A549 (cell line): ENCODE measurements at regions not wholly inside any gene's neighbourhood (a gene's known extent, or its start where the extent isn't known, plus 50 kb on each side); places are given as distances from the start of the nearest gene placed in this dataset.

Source experiments
- EP300 ChIP-seq, 2 experiments: fragments of >200 bp; sonication (Bioruptor Twin); formaldehyde crosslinking; IDR thresholded peaks; 2 replicates in 1 of 2; 3 replicates in 1 of 2; pipeline ENCODE4 v1.6.1; 2016 to 2017
- FOSL2 ChIP-seq, 2 experiments: fragments of 450-650 bp in 1 of 2; fragments of >200 bp in 1 of 2; sonication (Bioruptor Twin) in 1 of 2; formaldehyde crosslinking; IDR thresholded peaks; 2 replicates each; pipeline versions ENCODE4 v1.5.0 to v1.6.1; 2016 to 2020; ENCODE audit warnings: mild to moderate bottlenecking in 1 of 2, moderate library complexity in 1 of 2
- HOXB5 ChIP-seq: fragments of 250-450 bp; sonication (Bioruptor Pico); IDR thresholded peaks from 2 replicates; pipeline ENCODE4 v1.5.0; 2020; ENCODE audit warnings: mild to moderate bottlenecking, moderate library complexity
- JUN ChIP-seq, 2 experiments: fragments of >200 bp; sonication (Bioruptor Twin); formaldehyde crosslinking; IDR thresholded peaks; 2 replicates in 1 of 2; 3 replicates in 1 of 2; pipeline ENCODE4 v1.6.1; 2016 to 2017
- JUNB ChIP-seq: fragments of >200 bp; sonication (Bioruptor Twin); formaldehyde crosslinking; IDR thresholded peaks from 2 replicates; pipeline ENCODE4 v1.6.1; 2016
- MAZ ChIP-seq: fragments of 150-350 bp; IDR thresholded peaks from 2 replicates; pipeline ENCODE4 v1.6.1; 2014; ENCODE audit warnings: antibody characterized with exemption, low read depth, low read length, borderline replicate concordance
- MYC ChIP-seq: IDR thresholded peaks from 2 replicates; pipeline ENCODE4 v1.6.1; 2012; ENCODE audit warnings: mild to moderate bottlenecking, inconsistent platforms, low read length, improper control_type of control experiment, borderline replicate concordance
- NR3C1 ChIP-seq: fragments of >200 bp; sonication (Bioruptor Twin); formaldehyde crosslinking; IDR thresholded peaks from 3 replicates; pipeline ENCODE4 v1.6.1; 2017
- PHF8 ChIP-seq: fragments of 200-600 bp; sonication (generic); IDR thresholded peaks from 2 replicates; pipeline ENCODE4 v1.6.1; 2016; ENCODE audit warnings: low read depth, mild to moderate bottlenecking, antibody characterized with exemption, moderate library complexity, borderline replicate concordance
- RAD21 ChIP-seq, 2 experiments: fragments of >200 bp in 1 of 2; sonication (Bioruptor Twin) in 1 of 2; formaldehyde crosslinking in 1 of 2; IDR thresholded peaks in 1 of 2; conservative IDR thresholded peaks in 1 of 2; 2 replicates in 1 of 2; 3 replicates in 1 of 2; pipeline ENCODE4 v1.6.1; 2012 to 2018; ENCODE audit warnings: inconsistent platforms in 1 of 2
- TF ChIP-seq, protein P1 (sequence below): fragments of >200 bp; sonication (Bioruptor Twin); formaldehyde crosslinking; IDR thresholded peaks from 3 replicates; pipeline ENCODE4 v1.5.1; 2016
- TF ChIP-seq, protein P2 (sequence below): fragments of 150-350 bp; IDR thresholded peaks from 2 replicates; pipeline ENCODE4 v1.6.1; 2014; ENCODE audit warnings: low read depth, mild to moderate bottlenecking, low read length

DNA sequence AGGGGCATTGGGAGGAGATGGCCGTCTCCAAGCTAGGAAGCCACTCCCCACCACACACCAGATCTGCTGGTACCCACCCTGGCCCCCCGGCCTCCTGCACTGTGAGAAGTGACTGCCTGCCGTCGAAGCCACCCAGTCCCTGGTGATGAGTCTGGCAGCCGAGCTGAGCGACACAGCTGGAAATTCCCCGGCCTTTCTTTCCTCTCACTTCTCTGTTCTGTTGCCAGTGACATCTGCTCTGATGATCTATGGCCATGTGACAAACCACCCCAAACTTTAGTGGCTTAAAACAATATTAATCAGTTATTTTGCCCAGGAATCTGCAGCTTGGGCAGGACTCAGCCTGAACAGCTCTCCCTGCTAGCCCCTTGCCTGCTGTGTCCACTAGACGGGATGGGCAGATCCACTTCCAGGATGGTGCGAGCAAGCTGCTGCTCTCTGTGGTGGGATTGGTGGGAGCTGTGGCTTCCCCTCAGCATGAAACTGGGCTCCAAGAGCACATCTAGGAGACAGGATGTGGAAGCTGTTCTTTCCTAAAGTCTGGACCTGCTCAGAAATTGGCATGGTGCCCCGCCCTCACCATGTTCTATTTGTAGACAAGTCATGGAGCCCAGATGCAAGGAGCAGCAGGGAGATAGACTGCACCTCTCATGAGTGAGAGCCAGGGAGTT, 211.2 kb downstream of the GADD45G start:
- TF ChIP-seq RAD21 (conservative IDR thresholded peaks at IDR 0.05 in 1 of 2, IDR thresholded peaks at IDR 0.05 in 1 of 2) (no peak), JUN (IDR thresholded peaks at IDR 0.05) (no peak), JUNB (no peak), MYC (no peak), FOSL2 (IDR thresholded peaks at IDR 0.05) (no peak), FOSL2 (CRISPR knock-in tag; IDR thresholded peaks at IDR 0.05) (no peak), HOXB5 (no peak), NR3C1 (no peak), MAZ (no peak), EP300 (IDR thresholded peaks at IDR 0.05) (no peak), PHF8 (no peak)
- TF ChIP-seq, protein P1, sequence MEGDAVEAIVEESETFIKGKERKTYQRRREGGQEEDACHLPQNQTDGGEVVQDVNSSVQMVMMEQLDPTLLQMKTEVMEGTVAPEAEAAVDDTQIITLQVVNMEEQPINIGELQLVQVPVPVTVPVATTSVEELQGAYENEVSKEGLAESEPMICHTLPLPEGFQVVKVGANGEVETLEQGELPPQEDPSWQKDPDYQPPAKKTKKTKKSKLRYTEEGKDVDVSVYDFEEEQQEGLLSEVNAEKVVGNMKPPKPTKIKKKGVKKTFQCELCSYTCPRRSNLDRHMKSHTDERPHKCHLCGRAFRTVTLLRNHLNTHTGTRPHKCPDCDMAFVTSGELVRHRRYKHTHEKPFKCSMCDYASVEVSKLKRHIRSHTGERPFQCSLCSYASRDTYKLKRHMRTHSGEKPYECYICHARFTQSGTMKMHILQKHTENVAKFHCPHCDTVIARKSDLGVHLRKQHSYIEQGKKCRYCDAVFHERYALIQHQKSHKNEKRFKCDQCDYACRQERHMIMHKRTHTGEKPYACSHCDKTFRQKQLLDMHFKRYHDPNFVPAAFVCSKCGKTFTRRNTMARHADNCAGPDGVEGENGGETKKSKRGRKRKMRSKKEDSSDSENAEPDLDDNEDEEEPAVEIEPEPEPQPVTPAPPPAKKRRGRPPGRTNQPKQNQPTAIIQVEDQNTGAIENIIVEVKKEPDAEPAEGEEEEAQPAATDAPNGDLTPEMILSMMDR: no peak
- TF ChIP-seq, protein P2, sequence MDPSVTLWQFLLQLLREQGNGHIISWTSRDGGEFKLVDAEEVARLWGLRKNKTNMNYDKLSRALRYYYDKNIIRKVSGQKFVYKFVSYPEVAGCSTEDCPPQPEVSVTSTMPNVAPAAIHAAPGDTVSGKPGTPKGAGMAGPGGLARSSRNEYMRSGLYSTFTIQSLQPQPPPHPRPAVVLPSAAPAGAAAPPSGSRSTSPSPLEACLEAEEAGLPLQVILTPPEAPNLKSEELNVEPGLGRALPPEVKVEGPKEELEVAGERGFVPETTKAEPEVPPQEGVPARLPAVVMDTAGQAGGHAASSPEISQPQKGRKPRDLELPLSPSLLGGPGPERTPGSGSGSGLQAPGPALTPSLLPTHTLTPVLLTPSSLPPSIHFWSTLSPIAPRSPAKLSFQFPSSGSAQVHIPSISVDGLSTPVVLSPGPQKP: no peak
